ENCODE measurements at regions not wholly inside any gene's neighbourhood (a gene's known extent, or its start where the extent isn't known, plus 50 kb on each side); places are given as distances from the start of the nearest gene placed in this dataset.

DNA sequence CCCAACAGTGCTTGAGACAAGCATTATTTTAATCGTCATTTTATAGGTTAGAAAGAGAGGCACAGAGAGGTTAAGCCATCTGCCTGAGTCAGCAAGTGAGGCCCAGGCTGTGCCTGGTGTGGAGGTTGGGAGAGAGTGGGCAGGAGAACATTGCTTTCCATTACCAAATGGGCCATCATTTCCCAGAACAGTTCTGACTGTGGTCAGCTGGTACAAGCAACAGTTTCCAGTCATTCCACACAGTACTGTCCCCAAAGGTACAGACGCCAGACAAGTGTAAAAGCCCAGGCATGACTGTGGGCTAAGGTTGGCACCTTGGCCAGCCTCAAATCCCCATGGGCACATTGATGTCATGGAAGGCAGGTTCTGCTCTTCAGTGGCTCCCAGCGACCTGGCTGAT is 98.2 kb upstream of the LCLAT1 start:
- H3K9me3 ChIP-seq (ENCODE audit: low read depth), result no peaks in the 10 kb centered on the region
- no peak for DNase-seq (ENCODE audit: low spot score)
- H3K9me3 Mint-ChIP-seq, result peaks cover 1% of the 10 kb centered on the region
- no peak overlapping the region for H3K9ac ChIP-seq
- peaks cover 18% of the 10 kb centered on the region for H3K4me1 ChIP-seq
- no peak for TF ChIP-seq EZH2phosphoT487 (IDR thresholded peaks at IDR 0.05)
- TF ChIP-seq, protein P1, sequence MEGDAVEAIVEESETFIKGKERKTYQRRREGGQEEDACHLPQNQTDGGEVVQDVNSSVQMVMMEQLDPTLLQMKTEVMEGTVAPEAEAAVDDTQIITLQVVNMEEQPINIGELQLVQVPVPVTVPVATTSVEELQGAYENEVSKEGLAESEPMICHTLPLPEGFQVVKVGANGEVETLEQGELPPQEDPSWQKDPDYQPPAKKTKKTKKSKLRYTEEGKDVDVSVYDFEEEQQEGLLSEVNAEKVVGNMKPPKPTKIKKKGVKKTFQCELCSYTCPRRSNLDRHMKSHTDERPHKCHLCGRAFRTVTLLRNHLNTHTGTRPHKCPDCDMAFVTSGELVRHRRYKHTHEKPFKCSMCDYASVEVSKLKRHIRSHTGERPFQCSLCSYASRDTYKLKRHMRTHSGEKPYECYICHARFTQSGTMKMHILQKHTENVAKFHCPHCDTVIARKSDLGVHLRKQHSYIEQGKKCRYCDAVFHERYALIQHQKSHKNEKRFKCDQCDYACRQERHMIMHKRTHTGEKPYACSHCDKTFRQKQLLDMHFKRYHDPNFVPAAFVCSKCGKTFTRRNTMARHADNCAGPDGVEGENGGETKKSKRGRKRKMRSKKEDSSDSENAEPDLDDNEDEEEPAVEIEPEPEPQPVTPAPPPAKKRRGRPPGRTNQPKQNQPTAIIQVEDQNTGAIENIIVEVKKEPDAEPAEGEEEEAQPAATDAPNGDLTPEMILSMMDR (IDR thresholded peaks at IDR 0.05), result no peak
- no peak for TF ChIP-seq EZH2 (IDR thresholded peaks at IDR 0.05)
- peaks cover 13% of the 10 kb centered on the region for H3K4me1 Mint-ChIP-seq
- no peak overlapping the region for H3K4me3 ChIP-seq
- no peaks in the 10 kb centered on the region for H3K36me3 Mint-ChIP-seq
- H3K27me3 ChIP-seq, result no peaks in the 10 kb centered on the region
- H3K27me3 Mint-ChIP-seq (ENCODE audit: insufficient read depth, low read depth), result peaks cover 6% of the 10 kb centered on the region
- no peaks in the 10 kb centered on the region for H3K36me3 ChIP-seq
- no peaks in the 10 kb centered on the region for H3K79me2 ChIP-seq (ENCODE audit: low read depth)
- peaks cover 7% of the 10 kb centered on the region for H3F3A ChIP-seq (ENCODE audit: low read depth)
- no peak overlapping the region for H2AFZ ChIP-seq (replicated peaks)
- H3K27ac Mint-ChIP-seq, result no peak overlapping the region
- H3K4me2 ChIP-seq, result no peak overlapping the region
- H3K4me3 Mint-ChIP-seq, result no peak overlapping the region
- no peak overlapping the region for H3K27ac ChIP-seq
- no peaks in the 10 kb centered on the region for H4K20me1 ChIP-seq (ENCODE audit: low read depth)

DNA sequence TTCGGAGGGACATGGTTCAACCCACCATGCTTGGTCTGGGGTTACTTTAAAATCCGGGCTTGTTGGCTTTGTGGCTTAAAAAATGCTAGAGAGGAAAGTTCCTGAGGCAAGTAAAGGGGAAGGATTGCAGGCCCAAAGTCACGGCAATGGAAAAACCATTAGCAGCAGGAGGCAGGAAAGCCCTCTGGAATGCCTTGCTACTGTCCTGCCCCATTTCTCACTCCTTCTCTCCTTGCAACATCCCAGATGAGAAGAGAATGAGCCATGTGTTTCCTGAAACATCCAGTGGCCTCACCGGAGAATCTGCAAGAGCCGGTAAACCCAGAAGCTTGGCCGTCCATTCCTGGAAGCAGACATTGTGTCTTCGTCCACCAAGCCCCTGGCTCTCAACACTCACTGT is 97.4 kb upstream of the LCLAT1 start:
- Histone ChIP-seq H4K20me1 (ENCODE audit: low read depth) (no peaks in the 10 kb centered on the region), H3K9me3 (ENCODE audit: low read depth) (no peaks in the 10 kb centered on the region), H3F3A (ENCODE audit: low read depth) (peaks cover 7% of the 10 kb centered on the region), H3K27me3 (no peaks in the 10 kb centered on the region), H3K4me1 (peaks cover 18% of the 10 kb centered on the region), H3K4me3 (no peak overlapping the region), H3K9ac (no peak overlapping the region), H3K79me2 (ENCODE audit: low read depth) (no peaks in the 10 kb centered on the region), H3K27ac (no peak overlapping the region), H3K4me2 (no peak overlapping the region), H3K36me3 (no peaks in the 10 kb centered on the region), H2AFZ (replicated peaks) (no peak overlapping the region)
- H3K4me1 Mint-ChIP-seq, result peaks cover 13% of the 10 kb centered on the region
- peaks cover 6% of the 10 kb centered on the region for H3K27me3 Mint-ChIP-seq (ENCODE audit: insufficient read depth, low read depth)
- DNase-seq (ENCODE audit: low spot score), result no peak
- no peak overlapping the region for H3K27ac Mint-ChIP-seq
- no peaks in the 10 kb centered on the region for H3K9me3 Mint-ChIP-seq
- no peak overlapping the region for H3K4me3 Mint-ChIP-seq
- H3K36me3 Mint-ChIP-seq, result no peaks in the 10 kb centered on the region
- TF ChIP-seq EZH2 (IDR thresholded peaks at IDR 0.05) (no peak), EZH2phosphoT487 (IDR thresholded peaks at IDR 0.05) (no peak)
- TF ChIP-seq, protein P1 (IDR thresholded peaks at IDR 0.05), result no peak

DNA sequence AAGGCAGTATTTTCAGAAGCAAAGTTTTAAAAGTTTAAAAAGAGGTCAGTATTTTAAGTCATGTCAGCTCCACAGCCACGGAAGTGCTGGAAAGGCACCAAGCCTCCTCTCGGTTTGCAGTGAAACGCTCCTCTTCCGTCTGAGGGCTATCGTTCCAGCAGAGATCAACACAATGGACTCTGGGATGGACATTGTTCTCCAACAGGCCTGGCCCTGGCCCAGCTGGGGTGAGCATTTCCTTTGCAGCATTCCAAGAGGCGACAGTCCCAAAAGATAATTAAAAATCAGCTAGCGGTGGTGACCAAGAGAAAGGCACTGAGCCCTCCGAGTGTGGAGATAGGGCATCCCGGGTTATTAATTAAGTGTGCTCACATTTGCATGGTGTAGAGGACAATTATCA is 95.9 kb upstream of the LCLAT1 start:
- Mint-ChIP-seq H3K27ac (no peak overlapping the region), H3K4me1 (peaks cover 13% of the 10 kb centered on the region), H3K9me3 (no peaks in the 10 kb centered on the region), H3K27me3 (ENCODE audit: insufficient read depth, low read depth) (peaks cover 6% of the 10 kb centered on the region), H3K36me3 (no peaks in the 10 kb centered on the region), H3K4me3 (peak overlapping the region; percentile 48)
- H3K4me3 ChIP-seq, result no peak overlapping the region
- TF ChIP-seq EZH2 (IDR thresholded peaks at IDR 0.05) (no peak), EZH2phosphoT487 (IDR thresholded peaks at IDR 0.05) (no peak)
- TF ChIP-seq, protein P1 (IDR thresholded peaks at IDR 0.05), result no peak
- no peaks in the 10 kb centered on the region for H4K20me1 ChIP-seq (ENCODE audit: low read depth)
- no peak overlapping the region for H3K27ac ChIP-seq
- DNase-seq (ENCODE audit: low spot score), result peak; percentile 72
- H3F3A ChIP-seq (ENCODE audit: low read depth), result peaks cover 7% of the 10 kb centered on the region
- no peaks in the 10 kb centered on the region for H3K9me3 ChIP-seq (ENCODE audit: low read depth)
- no peaks in the 10 kb centered on the region for H3K79me2 ChIP-seq (ENCODE audit: low read depth)
- H2AFZ ChIP-seq (replicated peaks), result no peak overlapping the region
- H3K4me2 ChIP-seq, result peak overlapping the region; percentile 28
- H3K9ac ChIP-seq, result no peak overlapping the region
- no peaks in the 10 kb centered on the region for H3K36me3 ChIP-seq
- peaks cover 17% of the 10 kb centered on the region for H3K4me1 ChIP-seq
- H3K27me3 ChIP-seq, result no peaks in the 10 kb centered on the region
